GM19452 (cell line): ENCODE measurements at regions not wholly inside any gene's neighbourhood (a gene's known extent, or its start where the extent isn't known, plus 50 kb on each side); places are given as distances from the start of the nearest gene placed in this dataset.

Source experiments
- ATAC-seq: cut with Tn5 transposase; IDR thresholded peaks from one replicate; pipeline ENCODE4 v1.9.1; 2021; ENCODE audit not compliant: unreplicated experiment

GRCh38 chr2:151157000-151157735 is 104.5 kb downstream of the RBM43 start:
- ATAC-seq: no peak

DNA sequence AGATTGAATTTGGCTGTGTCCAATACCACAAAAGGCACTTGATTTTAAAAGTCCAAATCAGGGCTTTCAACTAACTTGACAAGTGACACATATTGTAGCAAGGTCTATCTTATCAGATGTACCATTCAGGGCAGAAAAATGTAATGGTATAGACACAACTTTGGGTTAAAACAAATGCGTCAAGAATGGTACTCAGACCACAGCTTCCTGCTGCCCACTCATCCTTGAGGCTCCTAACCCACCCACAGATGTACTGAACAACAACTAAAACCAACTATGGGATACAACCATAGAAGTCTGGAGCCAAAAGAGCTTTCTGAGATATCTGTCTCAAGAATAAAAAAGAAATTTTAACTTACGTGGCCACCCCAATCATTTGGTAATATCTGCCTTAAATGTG is 105.2 kb downstream of the RBM43 start:
- no peak for ATAC-seq

GRCh38 chr2:151153601-151154000 is 108.1 kb downstream of the RBM43 start:
- ATAC-seq: no peak

DNA sequence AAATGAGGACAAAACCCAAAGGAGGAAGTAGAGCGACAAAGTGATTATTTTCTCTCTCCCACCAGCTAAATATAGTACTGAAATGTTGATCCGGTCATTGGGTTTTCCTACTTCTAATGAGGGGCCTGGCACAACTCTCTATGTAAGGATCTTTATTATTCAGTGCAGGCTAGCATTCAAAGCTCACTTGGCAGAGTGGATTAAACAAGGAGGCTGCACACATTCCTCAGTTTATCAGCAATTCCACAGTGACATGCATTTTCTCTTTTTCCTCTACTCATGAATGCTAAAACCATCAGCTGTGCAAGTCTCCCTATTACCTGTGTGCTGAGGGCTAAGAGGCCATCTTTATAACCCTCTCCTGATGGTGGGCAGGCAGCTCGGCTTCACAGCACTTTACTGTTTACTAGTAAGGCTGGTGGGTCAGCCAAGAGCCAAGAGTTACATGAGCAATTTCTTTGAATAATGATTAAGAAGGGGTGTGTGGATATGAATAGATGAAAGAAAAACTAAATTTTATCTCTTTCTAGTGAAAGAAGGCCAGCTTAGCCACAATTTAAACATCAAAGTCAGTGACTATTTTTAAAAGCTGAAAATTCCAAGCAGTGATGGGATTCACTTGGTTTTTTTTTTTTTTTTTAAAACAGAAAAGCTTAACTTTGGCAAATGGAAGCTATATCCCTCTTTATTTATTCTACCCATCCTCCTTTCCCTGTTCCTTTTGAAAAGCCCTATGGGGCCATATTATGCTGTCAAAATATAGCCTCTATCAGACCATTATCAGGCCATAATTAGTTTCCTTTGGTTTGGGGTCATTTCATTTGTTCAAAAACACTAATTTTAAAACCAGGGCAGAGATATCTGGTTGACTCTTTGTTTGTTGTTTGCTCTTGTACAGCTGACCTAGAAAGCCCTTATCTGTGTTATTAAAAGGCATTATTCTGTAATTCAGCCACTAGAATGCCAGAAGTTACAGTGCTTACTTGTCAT is 111.0 kb downstream of the RBM43 start:
- ATAC-seq: no peak

DNA sequence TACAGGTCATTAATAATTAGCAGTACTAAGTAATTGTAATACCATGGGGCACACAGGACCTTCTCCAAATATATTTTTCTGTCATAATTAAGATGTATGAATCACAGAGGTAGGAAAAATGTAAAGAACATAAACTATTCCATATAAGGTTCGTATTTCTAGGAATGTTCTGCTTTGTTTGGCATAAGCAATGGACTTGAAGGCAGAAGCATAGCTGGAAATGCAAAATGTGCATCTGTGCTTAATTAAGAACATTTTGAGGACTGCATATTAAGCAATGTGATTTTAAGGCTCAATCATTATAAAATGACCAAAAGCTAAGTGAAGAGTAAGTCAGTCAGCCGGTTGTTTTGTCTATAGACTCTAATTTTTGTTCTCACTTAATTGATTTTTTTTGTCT is 123.2 kb downstream of the RBM43 start:
- ATAC-seq: no peak

DNA sequence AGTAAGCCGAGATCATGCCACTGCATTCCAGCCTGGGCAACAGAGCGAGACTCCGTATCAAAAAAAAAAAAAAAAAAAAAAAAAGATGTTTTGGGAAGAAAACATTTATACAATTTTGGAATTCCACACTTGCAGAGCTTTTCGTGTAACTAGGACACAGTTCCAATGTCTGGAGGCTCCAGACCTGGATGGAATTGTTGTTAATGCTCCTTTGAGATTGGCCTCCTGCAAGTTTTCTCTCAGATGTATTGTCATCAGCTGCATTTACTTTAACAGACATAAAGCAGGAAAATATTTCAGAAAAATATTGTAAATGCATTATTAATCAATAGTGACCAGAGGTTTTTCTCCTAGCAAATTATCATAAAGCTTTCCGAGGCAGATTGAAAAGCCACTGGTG is 124.1 kb downstream of the RBM43 start:
- no peak for ATAC-seq

DNA sequence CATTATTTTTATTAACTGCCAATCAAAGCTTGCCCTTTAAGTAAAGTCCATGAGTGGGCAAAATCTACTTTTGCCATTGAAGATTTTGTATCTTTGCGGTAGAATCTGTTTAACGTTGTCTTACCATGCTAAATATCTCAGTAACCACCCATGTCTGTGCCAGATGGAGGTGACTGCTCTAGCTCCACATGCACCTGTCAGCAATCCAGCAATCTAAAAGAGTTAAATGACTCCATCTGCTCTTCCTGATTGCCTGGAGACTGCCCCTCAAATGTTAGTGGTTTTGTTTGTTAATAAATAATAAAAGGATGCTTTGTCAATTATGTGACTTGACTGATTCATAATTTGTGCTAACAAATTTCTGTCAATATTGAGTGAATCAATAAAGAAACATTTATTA is 141.7 kb downstream of the RBM43 start:
- ATAC-seq: no peak

DNA sequence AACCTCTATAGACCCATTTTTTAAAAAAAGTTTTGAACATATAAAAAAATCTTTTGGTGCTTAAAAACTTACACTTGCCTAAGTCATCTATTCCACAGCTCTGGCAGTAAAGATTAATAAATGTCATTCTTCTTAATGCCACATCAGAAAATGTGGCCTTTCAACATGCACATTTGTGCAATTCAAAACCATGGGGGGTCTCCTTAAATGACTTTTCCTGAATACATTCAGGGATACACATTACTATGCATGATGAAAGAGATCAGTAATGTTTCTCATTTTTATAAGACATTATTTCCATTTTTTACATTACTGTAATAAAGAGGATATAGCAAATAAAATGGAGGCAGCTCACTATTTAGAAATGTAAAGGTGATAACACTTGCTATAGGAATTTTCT is 142.3 kb downstream of the RBM43 start:
- no peak for ATAC-seq

DNA sequence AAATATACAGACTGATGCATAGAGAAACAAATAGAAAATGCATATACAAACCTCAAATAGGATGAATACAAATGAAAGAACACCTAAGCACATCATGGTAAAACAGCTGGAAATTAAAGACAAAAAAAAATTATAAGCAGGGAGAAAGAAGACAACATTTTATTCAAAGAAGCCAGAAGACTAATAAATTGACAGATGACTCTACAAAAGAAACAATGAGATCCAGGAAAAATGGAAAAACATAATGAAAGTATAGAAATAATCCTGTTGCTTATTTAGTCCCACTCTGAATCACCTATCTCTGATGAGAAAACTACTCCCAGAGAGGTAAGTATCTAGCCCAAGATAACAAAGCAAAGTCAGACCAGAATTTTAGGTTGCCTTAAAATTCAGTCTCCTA is 143.4 kb downstream of the RBM43 start:
- no peak for ATAC-seq

DNA sequence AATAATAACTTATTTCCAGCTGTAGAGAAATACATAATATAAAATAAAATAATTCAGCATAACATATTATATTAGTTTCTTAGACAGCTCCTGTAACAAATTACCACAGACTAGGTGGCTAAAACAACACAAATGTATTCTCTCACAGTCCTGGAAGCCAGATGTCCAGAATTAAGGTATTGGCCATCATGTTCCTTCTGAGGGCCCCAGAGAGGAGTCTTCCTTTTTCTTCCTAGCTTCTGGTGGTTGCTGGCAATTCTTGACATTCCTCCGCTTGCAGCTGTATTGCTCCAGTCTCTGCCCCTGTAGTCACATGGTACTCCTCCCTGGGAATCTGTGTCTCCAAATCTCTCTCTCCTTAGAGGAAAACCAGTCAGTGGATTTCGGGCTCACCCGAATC is 146.8 kb downstream of the RBM43 start:
- ATAC-seq: no peak

GRCh38 chr2:151113318-151113717 is 148.3 kb downstream of the RBM43 start:
- ATAC-seq: no peak

- no peak for ATAC-seq
These were observed 149.9 kb downstream of the RBM43 start for GRCh38 chr2:151111599-151112278.

DNA sequence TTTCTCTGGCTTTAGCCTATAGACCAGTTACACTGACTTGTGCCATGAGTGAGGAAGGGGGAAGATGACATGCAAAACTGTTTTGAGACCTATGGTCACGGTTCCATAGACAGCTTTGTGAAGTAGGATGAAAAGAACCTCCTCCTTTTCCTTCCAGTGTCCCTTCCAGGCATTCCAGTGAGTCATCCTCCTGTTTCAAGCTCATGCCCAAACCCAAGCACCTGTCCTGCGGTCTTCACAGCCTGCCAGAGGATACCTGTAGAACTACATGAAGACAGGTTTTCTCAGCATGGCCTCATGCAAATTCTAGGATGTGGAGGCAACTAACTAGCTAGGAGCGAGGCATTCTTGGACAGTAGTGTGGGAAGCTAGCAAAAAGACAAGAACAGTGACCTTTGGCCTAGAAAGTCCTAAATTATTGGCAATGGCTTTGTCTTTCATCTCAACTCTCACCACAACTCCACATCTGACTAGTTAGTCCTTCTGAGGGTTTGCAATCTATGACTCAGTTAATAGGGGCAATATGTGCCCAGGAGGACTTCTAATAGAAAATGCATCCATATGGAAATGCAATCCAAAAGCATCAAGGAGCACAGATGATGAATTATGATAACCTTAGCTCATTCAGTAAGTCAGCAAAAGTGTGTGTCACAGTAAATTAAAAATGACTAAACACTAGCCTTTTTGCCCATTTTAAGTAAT is 154.7 kb downstream of the RBM43 start:
- no peak for ATAC-seq

GRCh38 chr2:151103551-151103950 is 158.1 kb downstream of the RBM43 start:
- no peak for ATAC-seq

GRCh38 chr2:151102226-151102625 is 159.4 kb downstream of the RBM43 start:
- ATAC-seq: no peak

- no peak for ATAC-seq
These were observed 162.8 kb downstream of the RBM43 start for GRCh38 chr2:151098841-151099240.

GRCh38 chr2:151097895-151098294 is 163.8 kb downstream of the RBM43 start:
- no peak for ATAC-seq

DNA sequence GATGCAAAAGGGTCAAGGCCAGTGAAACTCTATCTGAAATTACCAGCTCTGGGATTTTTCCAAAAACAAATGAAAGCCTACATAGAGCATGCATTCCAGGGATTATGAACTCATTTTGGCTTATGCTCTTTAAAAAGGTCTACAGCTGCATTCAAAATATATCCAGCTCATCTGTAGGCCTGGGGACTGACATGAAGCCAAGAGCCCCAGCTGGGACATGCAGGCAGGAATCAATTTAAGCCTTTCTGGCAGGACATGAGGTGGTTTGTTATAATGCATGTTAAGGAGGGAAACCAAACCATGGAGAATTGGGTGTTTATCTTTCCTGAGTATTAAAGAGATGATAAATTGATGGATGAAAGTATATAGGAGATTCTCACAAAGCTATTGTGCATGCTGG is 164.5 kb downstream of the RBM43 start:
- ATAC-seq: no peak

DNA sequence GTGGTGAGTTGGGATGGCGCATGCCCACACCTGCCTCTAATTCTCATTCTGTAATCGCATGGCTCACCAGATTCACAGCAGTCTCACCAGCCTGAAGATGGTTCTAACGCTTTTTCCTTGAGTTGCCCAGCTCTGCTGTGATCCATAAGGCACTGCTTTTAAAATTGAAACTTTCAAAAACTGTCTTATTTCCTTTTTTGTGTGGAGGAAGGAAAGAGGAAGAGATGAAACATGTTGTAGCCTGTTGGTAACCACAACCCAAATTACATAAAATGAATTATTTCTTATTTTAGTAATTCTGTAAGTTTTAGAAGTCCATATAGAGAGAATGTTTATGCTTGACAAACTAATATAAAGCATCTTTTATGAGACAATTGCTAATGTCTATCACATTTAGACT is 165.4 kb downstream of the RBM43 start:
- no peak for ATAC-seq

DNA sequence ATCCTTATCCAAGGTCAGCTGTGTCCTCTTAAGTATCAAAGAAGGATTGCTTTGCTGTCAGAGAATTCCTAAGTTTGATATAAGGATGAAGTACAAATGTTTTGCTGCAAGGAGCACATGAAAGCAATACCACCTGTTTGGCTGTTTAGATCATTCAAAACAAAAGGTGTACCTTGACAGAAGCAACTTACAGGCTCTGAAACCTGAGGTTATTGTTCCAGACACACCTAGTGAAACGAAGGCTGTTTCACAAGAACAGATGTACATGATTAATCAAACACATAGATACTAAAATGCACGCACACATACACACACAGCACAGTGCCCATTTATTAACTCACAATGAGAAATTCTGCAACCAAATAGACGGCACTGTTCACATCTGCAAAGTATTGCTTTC is 166.2 kb downstream of the RBM43 start:
- no peak for ATAC-seq

DNA sequence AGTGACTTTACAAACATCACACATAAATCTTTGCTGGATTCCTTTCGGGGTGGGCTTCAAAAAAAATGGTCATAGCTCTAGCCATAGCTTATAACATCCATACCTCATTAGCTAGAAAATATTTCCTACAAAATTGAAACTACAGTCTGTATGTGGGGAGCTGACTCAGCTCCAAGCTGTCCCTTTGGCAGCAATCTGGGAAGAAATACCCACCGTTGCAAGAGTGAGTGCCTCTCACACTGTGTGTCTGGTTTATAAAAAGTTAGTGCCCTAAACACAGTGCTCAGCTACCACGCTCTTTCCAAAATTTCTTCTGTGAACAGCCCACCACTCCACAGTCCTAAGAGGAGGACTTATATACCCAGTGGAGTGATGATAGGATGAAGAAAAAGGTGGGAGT is 170.1 kb downstream of the RBM43 start:
- ATAC-seq: no peak
